Gastrocnemius medialis (tissue), 4 donors: ENCODE measurements at regions not wholly inside any gene's neighbourhood (a gene's known extent, or its start where the extent isn't known, plus 50 kb on each side); places are given as distances from the start of the nearest gene placed in this dataset.

Experiments used
- ATAC-seq, 2 donors: fragments of 150-250 bp; one replicate each; pipeline ENCODE4 v1.9.1; 2016
- DNase-seq, 2 donors: peaks; one replicate each; pipeline ENCODE4 v3.0.0-alpha.2; 2019
- H3K27ac ChIP-seq, 4 donors: fragments of 200-600 bp; sonication (generic); 1 replicate in 1 of 4; 2 replicates in 3 of 4; pipeline ENCODE4 v1.5.1; 2016 to 2018; ENCODE audit warnings: mild to moderate bottlenecking in 2 of 4, moderate library complexity in 1 of 4
- H3K27me3 ChIP-seq, 3 donors: fragments of 200-600 bp; sonication (generic) in 2 of 3; 1 replicate in 1 of 3; 2 replicates in 2 of 3; pipeline versions ENCODE4 v1.5.1 to v1.6.0; 2016 to 2019; ENCODE audit warnings: mild to moderate bottlenecking in 1 of 3, moderate library complexity in 1 of 3
- H3K36me3 ChIP-seq, 2 donors: fragments of 200-600 bp; sonication (generic) in 1 of 2; one replicate each; pipeline ENCODE4 v1.5.1; 2017 to 2018
- H3K4me1 ChIP-seq, 2 donors: fragments of 200-600 bp; sonication (generic) in 1 of 2; one replicate each; pipeline ENCODE4 v1.5.1; 2016 to 2017; ENCODE audit warnings: mild to moderate bottlenecking in 2 of 2
- H3K4me3 ChIP-seq, 4 donors: fragments of 200-600 bp; sonication (generic) in 3 of 4; 1 replicate in 1 of 4; 2 replicates in 3 of 4; pipeline ENCODE4 v1.5.1; 2016 to 2019; ENCODE audit warnings: mild to moderate bottlenecking in 2 of 4
- H3K9me3 ChIP-seq, 3 donors: fragments of 200-600 bp; sonication (generic) in 2 of 3; 1 replicate in 1 of 3; 2 replicates in 2 of 3; pipeline ENCODE4 v1.5.1; 2016 to 2019
- CTCF ChIP-seq, 5 experiments: fragments of 450-650 bp in 3 of 5; fragments of 200-600 bp in 2 of 5; sonication (generic) in 2 of 5; IDR thresholded peaks in 4 of 5; conservative IDR thresholded peaks in 1 of 5; 1 replicate in 4 of 5; 2 replicates in 1 of 5; pipeline ENCODE4 v1.5.1; 2016 to 2019; ENCODE audit warnings: antibody characterized with exemption in 5 of 5, mild to moderate bottlenecking in 3 of 5, moderate library complexity in 3 of 5
- POLR2A ChIP-seq, 2 donors: fragments of 450-650 bp; IDR thresholded peaks; one replicate each; pipeline ENCODE4 v1.6.1; 2017; ENCODE audit warnings: antibody characterized with exemption in 2 of 2, mild to moderate bottlenecking in 2 of 2, moderate library complexity in 2 of 2
- in situ Hi-C, 4 donors: fragments of 200-750 bp; cut with MboI; loops; one replicate each; pipeline versions ENCODE4 v1.15.0 to v1.8.0; 2017; ENCODE audit warnings: low sequenced_read_pairs in 4 of 4
- intact Hi-C: fragments of 100-400 bp; cut with DNase I; formaldehyde crosslinking; loops from one replicate; pipeline ENCODE4 v1.15.1; 2023; ENCODE audit warnings: low total_unique reads

GRCh38 chr9:7303907-7304626, 495.5 kb downstream of the DMAC1 start:
- TF ChIP-seq POLR2A (IDR thresholded peaks at IDR 0.05) (no peak), CTCF (IDR thresholded peaks at IDR 0.05 in 4 of 5, conservative IDR thresholded peaks at IDR 0.05 in 1 of 5) (no peak)
- intact Hi-C loops, result no loop called here
- DNase-seq, result no peak
- in situ Hi-C loops, result no loop called here
- Histone ChIP-seq H3K36me3 (no peaks in the 10 kb centered on the region), H3K4me3 (no peak overlapping the region), H3K9me3 (no peaks in the 10 kb centered on the region), H3K27ac (no peak overlapping the region), H3K27me3 (no peaks in the 10 kb centered on the region), H3K4me1 (no peaks in the 10 kb centered on the region)
- no peak for ATAC-seq

GRCh38 chr9:7300484-7300883, 499.1 kb downstream of the DMAC1 start:
- H3K4me3 ChIP-seq, result no peak overlapping the region
- no peak for TF ChIP-seq POLR2A (IDR thresholded peaks at IDR 0.05)
- no peaks in the 10 kb centered on the region for H3K36me3 ChIP-seq
- H3K27ac ChIP-seq, result no peak overlapping the region
- no peaks in the 10 kb centered on the region for H3K4me1 ChIP-seq
- ATAC-seq (no peak), DNase-seq (no peak)
- H3K27me3 ChIP-seq, result no peaks in the 10 kb centered on the region
- H3K9me3 ChIP-seq, result no peaks in the 10 kb centered on the region
- in situ Hi-C loops (no loop called here), intact Hi-C loops (no loop called here)

- Histone ChIP-seq H3K27me3 (no peaks in the 10 kb centered on the region), H3K36me3 (no peaks in the 10 kb centered on the region), H3K27ac (no peak overlapping the region), H3K4me3 (no peak overlapping the region), H3K9me3 (no peaks in the 10 kb centered on the region), H3K4me1 (no peaks in the 10 kb centered on the region)
- in situ Hi-C loops, result no loop called here
- TF ChIP-seq POLR2A (IDR thresholded peaks at IDR 0.05) (no peak), CTCF (IDR thresholded peaks at IDR 0.05 in 4 of 5, conservative IDR thresholded peaks at IDR 0.05 in 1 of 5) (no peak)
- intact Hi-C loops, result no loop called here
- DNase-seq (no peak), ATAC-seq (no peak)
Measured at GRCh38 chr9:7298123-7298522, 501.5 kb downstream of the DMAC1 start.

- Histone ChIP-seq H3K4me1 (no peaks in the 10 kb centered on the region), H3K36me3 (no peaks in the 10 kb centered on the region), H3K27me3 (no peaks in the 10 kb centered on the region), H3K27ac (no peak overlapping the region), H3K9me3 (no peaks in the 10 kb centered on the region), H3K4me3 (no peak overlapping the region)
- no peak for DNase-seq
- intact Hi-C loops (no loop called here), in situ Hi-C loops (no loop called here)
- no peak for TF ChIP-seq POLR2A (IDR thresholded peaks at IDR 0.05)
- TF ChIP-seq CTCF (IDR thresholded peaks at IDR 0.05 in 4 of 5, conservative IDR thresholded peaks at IDR 0.05 in 1 of 5), result no peak
- no peak for ATAC-seq
Measured at GRCh38 chr9:7297521-7297920, 502.1 kb downstream of the DMAC1 start.

GRCh38 chr9:7293091-7293490, 506.5 kb downstream of the DMAC1 start:
- intact Hi-C loops (no loop called here), in situ Hi-C loops (no loop called here)
- Histone ChIP-seq H3K4me3 (no peak overlapping the region), H3K4me1 (no peaks in the 10 kb centered on the region), H3K36me3 (no peaks in the 10 kb centered on the region), H3K27me3 (no peaks in the 10 kb centered on the region), H3K27ac (no peak overlapping the region), H3K9me3 (no peaks in the 10 kb centered on the region)
- TF ChIP-seq CTCF (IDR thresholded peaks at IDR 0.05 in 4 of 5, conservative IDR thresholded peaks at IDR 0.05 in 1 of 5), result no peak
- TF ChIP-seq POLR2A (IDR thresholded peaks at IDR 0.05), result no peak
- ATAC-seq (no peak), DNase-seq (no peak)
